Ecto neural progenitor cell (in vitro differentiated cells): ENCODE measurements at regions not wholly inside any gene's neighbourhood (a gene's known extent, or its start where the extent isn't known, plus 50 kb on each side); places are given as distances from the start of the nearest gene placed in this dataset.
"Not testable (repeated sequence)": the region's sequence is repeated elsewhere in the genome, so short reads cannot be mapped to it uniquely, and the experiment has no call there.

Experiments
- DNase-seq: peaks from one replicate; pipeline ENCODE4 v3.0.0-alpha.2; 2018; ENCODE audit warnings: low spot score

- no peak for DNase-seq
Measured at GRCh38 chr12:124706363-124706762, 139.0 kb upstream of the NCOR2 start.

GRCh38 chr12:124705545-124706138 is 138.2 kb upstream of the NCOR2 start:
- no peak for DNase-seq

GRCh38 chr12:124704619-124705018 is 137.2 kb upstream of the NCOR2 start:
- no peak for DNase-seq

GRCh38 chr12:124703856-124704255 is 136.4 kb upstream of the NCOR2 start:
- no peak for DNase-seq

- DNase-seq = no peak
Measured at GRCh38 chr12:124702736-124703135, 135.3 kb upstream of the NCOR2 start.

GRCh38 chr12:124700810-124701592 is 133.6 kb upstream of the NCOR2 start:
- DNase-seq = no peak

GRCh38 chr12:124699909-124700308 is 132.5 kb upstream of the NCOR2 start:
- no peak for DNase-seq

GRCh38 chr12:124698998-124699305 is 131.5 kb upstream of the NCOR2 start:
- no peak for DNase-seq

GRCh38 chr12:124698211-124698997 is 131.0 kb upstream of the NCOR2 start:
- DNase-seq = no peak

GRCh38 chr12:124697722-124698121 is 130.3 kb upstream of the NCOR2 start:
- not testable (repeated sequence) for DNase-seq

GRCh38 chr12:124696693-124697476 is 129.5 kb upstream of the NCOR2 start:
- no peak for DNase-seq

GRCh38 chr12:124695861-124696260 is 128.4 kb upstream of the NCOR2 start:
- no peak for DNase-seq

- no peak for DNase-seq
Measured at GRCh38 chr12:124694846-124695497, 127.6 kb upstream of the NCOR2 start.

- no peak for DNase-seq
Measured at GRCh38 chr12:124694250-124694649, 126.8 kb upstream of the NCOR2 start.

- no peak for DNase-seq
Measured at GRCh38 chr12:124693111-124693723, 125.8 kb upstream of the NCOR2 start.

GRCh38 chr12:124692443-124692842 is 125.0 kb upstream of the NCOR2 start:
- DNase-seq = no peak

GRCh38 chr12:124691429-124691828 is 124.0 kb upstream of the NCOR2 start:
- DNase-seq = no peak

- DNase-seq = no peak
Measured at GRCh38 chr12:124689631-124690030, 122.2 kb upstream of the NCOR2 start.

GRCh38 chr12:124688356-124688992 is 121.1 kb upstream of the NCOR2 start:
- no peak for DNase-seq

GRCh38 chr12:124687917-124688316 is 120.5 kb upstream of the NCOR2 start:
- no peak for DNase-seq
